GM18520 (cell line): ENCODE measurements at regions not wholly inside any gene's neighbourhood (a gene's known extent, or its start where the extent isn't known, plus 50 kb on each side); places are given as distances from the start of the nearest gene placed in this dataset.

Experiments used
- ATAC-seq: cut with Tn5 transposase; IDR thresholded peaks from one replicate; pipeline ENCODE4 v1.9.1; 2021; ENCODE audit not compliant: unreplicated experiment

DNA sequence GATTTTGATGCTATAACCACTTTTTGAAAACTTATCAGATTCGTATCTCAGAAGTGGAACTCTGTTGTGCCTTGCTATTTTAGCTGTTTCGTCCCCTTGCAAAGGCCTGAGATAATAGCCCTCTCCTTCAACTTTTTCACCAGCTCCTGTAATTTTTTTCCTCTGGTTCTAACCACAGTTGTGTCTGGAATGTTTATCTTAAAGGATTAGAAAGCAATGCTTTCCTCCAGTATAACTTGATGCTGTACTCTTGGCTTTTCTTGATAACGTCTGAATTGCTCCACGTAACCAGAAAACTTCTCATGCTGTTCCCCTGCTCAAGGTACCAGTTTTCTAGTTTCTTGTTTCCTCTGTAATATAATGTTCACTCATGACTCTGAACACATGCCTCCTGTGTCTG is 209.4 kb downstream of the DTWD2 start:
- ATAC-seq = no peak

DNA sequence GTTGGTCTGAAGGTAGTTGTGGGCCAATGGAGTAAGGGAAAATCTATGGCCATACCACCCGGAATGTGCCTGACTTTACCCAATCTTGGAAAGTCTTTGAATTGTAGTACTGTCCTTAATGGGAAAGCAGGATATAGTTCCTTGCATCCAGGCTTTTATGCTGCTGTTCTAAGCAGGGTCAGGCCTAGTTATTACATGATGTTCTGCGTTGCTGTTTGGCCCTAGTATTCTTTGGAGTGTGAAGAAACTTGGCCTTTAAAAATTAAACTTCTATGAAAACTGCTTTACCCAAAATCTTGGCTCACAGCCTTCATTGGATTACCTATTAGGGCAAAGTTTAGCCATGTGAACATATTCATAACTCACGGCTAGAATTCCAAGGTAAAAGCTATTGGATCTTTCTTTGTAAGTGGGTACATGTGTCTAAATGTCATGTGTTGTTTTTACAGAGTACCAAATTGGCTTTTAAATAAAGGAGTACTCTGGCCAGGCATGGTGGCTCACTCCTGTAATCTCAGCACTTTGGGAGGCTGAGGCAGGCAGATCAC is 211.1 kb downstream of the DTWD2 start:
- ATAC-seq = no peak

DNA sequence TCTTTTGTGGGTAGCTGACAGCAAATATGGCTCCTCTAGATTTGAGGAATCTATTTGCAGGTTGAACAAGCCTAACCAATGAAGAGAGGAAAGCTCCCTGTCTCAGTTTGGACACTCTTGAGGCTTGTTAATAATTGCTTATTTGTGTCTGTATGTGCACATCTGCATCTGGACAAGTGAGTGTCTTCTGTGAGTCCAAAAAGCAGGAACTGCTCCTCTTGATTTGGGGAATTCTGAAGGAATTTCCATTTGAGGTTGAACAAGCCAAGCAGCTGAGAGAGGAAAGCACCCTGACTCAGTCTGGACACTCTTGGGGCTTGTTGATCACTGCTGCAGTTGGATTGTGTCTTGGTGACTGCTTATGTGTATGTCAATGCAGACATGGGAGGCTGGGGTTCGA is 211.6 kb downstream of the DTWD2 start:
- ATAC-seq = peak; percentile 44

DNA sequence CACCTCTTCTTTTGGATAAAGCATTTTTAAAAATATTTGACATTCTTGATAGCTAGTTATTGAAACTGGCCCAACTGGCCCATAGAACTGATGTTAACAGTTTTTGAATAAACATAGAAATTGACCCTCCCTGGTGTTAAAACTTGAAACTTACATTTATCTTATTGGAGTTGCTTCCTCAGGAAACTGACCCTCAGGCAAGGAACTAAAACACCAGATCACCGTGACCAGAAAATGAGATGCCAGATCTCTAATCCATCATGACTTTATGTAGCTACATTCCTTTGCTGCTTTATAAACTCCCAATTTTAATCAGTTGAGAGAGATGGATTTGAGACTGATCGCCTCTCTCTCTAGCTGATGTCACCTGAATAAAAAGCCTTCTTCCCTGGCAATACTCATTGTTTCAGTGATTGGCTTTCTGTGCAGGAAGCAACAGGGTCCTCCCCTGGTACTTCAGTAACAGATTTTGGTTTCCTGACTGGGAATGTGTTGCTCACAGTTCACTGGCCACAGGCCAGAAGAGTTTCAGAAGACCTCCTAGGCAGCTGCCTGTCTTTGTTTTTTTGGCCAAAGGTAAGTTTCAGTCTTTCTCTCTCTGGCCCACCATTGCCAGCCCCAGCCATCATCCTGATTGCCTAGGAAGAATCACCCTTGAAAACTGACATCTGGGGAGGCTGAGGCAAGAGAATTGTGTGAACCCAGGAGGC is 212.4 kb downstream of the DTWD2 start:
- ATAC-seq = no peak

DNA sequence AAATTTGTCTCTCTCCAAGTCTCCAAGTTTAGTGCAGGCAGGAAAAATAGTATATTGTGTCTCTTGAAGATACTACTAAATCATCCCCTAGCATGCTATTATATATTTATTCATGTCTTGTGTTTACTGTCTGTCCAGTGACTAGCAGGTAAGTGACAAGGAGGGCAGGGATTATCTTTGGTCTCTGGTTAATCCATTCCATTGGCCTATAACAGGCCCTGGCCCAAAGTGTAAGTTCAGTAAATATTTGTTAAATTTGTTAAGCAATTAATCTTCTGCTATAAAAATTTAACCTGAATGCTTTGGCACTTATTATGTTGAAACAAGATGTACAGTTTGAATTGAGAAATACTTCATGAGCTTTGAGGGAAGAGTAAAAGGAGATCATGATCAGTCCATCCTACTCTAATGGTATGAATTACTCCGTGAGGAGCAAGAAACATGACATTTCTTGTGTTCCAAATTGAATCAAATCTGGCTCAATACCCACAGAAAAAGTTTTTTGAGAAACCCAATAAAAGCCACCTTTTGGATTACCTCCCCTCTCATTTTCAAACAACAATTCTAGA is 219.7 kb downstream of the DTWD2 start:
- ATAC-seq = no peak

DNA sequence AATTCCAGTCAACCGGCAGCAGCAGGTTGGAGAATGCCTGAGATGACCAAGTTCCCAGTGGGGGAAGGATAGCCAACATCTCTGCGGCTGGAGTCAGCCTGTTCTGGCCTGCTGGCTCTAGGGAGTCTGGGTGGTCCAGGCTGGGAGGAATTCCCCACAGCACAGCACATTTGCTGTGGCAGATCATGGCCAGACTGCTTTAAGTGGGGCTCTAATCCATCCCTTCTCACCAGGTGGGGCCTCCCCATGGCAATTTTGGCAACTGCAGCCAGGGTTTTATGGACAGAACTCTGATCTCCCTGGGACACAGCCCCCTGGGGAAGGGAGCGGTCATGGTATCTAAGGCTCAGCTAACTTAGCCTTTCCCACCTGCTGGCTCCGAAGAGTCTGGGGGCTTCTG is 226.1 kb downstream of the DTWD2 start:
- no peak for ATAC-seq

DNA sequence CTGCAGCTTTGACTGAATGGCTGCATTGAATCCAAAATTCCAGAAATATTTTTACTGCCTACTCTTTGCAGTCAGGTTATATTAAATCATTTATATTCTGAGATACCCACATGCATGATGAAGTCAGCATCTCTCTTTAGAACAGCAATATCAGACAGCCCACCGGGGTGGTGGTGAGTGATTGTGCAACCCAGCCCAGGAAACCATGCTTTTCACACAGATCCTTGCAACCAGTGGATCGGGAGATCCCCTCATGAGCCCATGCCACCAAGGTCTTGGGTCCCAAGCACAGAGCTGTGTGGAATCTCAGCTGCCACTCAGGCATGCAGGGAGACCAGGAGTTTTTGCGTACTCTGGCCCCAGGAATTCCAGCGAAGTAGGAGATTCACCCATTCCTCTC is 226.5 kb downstream of the DTWD2 start:
- ATAC-seq = no peak

DNA sequence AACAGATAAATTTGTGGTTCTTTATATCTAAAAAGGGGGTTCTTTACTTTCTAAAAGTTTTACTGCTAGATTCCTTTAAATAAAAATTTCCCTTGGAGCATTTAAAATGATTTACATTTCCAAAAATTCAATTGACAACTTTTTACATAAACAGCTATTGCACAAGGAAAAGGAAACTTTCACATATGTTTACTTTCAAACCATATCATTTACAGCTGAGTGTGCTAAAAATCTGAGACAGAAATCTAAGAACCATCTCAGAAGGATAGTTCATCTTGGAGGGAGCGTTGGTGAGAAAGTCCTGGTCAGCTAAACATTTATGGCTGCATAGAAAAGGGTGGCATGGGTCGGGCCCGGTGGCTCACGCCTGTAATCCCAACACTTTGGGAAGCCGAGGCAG is 235.4 kb downstream of the DTWD2 start:
- ATAC-seq = no peak

DNA sequence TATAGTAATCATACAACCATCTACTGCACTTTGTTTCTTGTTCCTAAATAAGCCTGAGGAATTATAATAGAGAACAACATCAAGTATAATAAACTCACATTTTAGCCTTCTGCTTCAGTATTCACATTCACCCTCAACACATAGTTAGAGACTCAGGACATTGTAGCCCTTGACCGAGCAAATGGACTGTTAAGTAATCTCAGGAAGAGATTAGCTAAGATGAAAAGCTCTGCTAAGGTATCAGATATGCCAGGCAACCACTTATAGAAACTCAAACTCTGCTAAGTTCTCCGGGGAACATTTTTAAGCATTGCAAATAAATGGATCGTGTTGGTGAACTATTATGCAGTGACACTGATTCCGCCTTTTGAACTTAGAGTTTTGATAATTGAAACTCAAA is 252.0 kb downstream of the DTWD2 start:
- no peak for ATAC-seq

DNA sequence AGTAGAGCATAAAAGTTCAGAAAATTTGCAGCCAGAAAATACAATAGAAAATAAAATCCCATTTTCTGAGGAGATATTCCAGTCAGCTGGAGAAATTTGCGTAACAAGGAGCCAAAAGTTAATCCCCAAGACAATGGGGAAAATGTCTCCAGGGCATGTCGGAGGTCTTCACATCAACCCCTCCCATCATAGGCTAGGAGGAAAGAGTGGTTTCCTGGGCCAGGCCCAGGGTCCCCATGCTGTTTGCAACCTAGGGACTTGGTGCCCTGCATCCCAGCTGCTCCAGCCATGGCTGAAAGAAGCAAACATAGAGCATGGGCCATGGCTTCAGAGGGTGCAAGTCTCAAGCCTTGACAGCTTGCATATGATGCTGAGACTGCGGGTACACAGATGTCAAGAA is 255.0 kb downstream of the DTWD2 start:
- no peak for ATAC-seq

DNA sequence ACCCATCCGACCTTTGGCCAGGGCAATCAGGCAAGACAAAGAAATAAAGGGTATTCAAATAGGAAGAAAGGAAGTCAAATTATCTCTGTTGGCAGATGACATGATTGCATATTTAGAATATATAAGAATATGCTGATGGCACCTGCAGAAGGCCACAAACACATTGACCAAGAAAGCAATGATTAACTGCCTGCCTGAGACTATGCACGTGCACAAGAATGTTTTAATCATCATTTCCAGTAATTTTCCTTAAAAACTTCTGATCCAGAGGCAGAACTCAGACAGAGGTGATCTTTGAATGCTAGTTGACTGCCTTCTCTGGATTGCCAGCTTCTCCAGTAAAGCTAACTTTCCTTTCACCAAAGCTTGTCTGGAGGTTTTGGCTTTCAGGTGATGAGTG is 260.2 kb downstream of the DTWD2 start:
- ATAC-seq = no peak

DNA sequence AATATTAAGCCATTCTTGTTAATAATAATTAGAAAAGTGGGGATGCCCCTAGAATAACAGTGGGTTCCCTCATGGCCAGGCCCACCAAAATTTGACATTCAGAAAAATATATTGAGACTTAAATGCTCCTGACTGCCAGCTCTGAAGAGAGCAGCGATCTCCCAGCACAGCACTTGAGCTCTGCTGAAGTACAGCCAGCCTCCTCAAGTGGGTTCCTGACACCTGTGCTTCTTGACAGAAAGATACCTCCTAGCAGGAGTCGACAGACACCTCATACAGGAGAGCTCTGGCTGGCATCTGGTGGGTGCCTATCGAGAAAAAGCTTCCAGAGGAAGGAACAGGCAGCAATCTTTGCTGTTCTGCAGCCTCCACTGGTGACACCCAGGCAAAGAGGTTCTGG is 261.5 kb downstream of the DTWD2 start:
- ATAC-seq = no peak

DNA sequence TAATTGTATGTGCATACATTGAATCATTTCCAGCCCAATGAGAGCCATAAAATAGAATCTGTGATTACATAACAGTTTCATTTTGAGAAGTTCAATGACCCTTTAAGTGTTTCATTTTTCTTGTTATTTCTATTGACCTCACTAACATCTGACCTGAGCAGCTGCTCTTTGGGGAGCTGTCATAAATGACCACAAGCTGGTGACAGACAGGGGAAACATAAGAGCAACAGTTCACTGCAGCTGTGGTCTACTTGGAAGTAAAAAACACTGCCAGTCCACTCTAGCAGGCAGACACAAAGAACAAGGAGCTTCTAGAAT is 265.4 kb downstream of the DTWD2 start:
- ATAC-seq = peak; percentile 87

DNA sequence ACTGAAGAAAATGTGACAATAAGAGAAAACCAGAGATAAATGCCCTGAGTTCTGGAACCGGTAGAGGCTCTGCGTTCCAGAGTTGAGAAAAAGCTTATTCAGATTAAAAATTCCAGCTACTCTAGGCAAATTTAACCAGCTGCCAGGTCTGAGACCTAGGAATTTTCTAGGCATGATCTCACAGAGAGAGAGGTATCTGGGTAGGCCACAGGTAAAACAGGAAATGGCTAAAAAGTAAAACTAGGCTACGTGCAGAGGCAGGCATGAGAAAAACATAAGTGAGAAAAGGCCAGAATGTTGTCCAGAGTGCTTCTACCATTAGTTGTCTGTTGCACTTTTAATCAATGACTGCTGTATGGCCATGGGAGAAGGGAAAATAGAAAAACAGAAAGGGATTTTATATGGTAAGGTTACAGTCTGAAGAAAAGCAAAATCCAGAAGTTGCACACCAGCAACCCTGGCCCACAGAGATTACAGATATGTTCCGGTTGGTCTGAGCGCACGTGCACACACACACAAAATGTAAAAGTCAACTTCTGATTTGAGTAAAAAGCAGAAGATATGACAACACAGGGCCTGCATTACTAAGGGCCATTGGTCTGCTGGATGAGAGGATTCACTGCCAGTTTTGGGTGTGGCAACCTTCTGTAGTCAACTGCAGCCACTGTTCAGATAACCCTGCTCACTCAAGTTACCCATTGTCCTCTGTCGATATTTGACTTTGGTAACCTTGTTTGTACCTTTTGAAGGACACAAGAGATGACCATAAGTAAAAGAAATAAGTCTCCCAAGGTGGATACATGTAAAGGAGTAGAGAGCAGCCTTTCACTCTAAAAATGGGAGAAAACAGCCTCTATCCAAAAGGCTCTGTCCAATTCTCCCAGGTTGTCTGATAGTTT is 266.0 kb downstream of the DTWD2 start:
- ATAC-seq = peak; percentile 42

DNA sequence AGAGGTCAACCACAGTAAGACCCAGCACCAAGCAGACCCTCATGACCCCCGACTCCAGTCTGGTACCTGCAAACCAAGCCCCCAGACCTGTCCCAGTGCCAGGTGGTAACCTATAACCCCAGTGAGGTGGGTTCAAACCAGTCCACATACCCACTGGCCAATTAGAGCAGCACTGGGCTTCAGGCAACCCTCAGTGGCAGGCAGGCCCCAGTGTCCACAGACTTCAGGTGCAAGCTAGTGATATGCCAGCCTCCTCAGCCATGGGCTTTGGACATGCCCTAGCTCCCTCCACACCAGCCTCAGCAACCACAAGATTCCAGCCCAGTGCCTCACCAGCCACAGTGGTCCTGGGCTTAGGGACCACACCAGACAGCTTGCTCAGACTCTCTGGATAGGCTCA is 276.6 kb downstream of the DTWD2 start:
- ATAC-seq = no peak

DNA sequence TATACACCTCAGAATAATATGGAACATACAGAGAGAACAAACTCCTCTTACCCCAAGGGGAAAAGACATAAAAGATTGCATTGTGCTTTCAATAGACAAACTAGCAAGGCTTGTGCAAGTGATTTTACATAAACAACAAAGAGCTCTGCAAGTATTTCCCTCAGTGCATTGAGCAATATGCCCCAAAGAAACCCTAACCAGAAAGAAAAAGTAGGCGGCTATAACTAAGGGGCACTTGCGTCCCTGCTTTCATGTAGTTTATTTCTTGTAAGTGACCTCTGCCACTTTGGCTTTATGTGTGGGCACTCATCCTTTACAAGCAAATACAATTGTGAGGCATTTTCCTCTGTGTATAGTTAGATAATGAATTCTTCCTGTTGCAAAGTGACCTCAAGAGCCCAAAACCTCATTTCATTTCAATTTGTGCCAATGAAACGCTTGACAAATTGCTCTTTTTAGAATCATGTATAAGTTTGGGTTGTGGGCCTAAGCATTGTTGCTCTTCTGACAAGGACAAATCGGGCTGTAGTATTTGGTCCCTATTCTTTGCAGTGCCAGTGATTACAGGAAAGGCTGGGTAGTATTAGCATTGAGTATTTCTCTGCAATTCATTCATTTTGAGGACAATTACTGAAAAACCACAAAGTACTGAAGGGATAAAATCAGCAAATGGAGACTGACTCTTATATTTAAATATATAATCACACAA is 282.2 kb downstream of the DTWD2 start:
- no peak for ATAC-seq

DNA sequence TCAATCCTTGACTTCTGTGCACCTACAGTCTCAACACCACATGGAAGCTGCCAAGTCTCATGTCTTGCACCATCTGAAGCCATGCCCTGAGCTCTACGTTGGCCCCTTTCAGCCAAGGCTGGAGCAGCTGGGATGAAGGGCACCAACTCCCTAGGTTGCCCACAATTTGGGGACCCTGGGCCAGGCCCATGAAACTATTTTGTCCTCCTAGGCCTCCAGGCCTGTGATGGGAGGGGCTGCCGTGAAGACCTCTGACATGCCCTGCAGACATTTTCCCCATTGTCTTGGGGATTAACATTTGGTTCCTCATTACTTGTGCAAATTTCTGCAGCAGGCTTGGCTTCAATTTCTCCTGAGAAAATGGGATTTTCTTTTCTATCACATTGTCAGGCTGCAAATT is 285.1 kb downstream of the DTWD2 start:
- ATAC-seq = no peak

DNA sequence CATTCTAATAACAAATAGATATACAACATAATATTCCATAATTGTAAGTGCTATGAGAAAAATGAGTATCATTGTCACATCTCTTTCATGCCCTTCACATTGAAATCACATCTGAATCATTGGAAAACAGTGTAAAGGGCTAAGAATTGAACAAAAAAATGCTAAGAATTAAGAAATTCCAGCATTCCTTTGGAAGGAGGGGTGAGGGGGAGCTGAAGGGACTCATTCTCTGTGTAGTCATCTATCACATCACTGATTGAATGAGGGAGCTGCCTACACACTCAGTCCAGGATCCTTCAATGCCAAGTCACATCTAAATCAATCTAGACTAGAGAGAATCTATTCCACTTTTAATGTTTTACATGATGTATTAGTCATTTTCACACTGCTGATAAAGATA is 286.6 kb downstream of the DTWD2 start:
- ATAC-seq = no peak

DNA sequence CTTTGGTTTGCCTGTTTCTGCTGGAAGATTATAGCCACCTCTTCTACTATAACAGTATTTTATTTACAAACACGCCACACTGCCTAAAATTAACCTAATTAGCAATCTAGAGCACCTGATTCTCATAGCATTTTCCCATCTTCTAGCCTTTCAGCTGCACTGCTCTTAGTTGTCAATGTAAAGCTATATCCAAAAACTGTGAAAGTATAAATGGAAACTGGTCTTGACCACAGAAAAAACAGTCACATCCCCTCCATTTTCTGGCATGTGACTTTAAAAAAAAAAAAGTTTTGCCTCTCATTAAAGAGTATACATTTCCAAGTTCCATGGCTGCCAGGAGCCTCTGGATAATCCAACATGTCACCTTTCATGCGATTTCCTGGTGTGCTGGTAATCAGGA is 287.8 kb downstream of the DTWD2 start:
- ATAC-seq = no peak

DNA sequence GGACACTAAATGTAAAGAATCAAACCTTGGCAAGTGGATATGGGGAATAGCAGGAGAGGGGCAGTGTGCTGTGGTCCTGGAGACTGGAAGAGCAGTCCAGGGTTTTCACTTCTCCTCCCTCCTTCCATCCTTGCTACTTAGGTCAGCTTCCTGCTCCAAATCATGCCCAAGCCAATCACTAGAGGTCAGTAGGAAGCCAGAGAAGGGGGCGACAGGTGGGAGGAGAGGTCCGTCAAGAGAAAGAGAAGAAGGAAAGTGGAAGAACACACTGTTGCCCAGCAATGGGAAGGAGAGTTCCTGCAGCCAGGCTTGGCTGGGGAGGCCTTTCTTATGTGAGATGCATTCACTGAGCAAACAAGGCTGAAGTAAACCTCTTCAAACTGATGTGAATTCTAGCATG is 289.6 kb downstream of the DTWD2 start:
- no peak for ATAC-seq

DNA sequence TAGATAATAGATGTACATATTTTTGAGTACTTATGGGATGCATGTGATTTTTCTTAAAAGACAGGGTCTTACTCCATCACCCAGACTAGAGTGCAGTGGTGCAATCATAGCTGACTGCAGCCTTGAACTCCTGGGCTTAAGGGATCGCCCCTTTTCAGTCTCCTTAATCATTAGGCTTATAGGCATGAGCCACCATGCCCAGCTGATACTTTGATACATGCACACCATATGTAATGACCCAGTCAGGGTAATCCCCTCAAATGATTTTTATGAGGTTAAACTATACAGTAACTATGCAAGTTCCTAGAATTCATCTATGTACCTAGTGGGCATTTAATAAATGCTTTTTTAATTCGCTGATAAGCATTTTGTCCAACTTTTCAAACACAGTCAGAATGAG is 292.3 kb downstream of the DTWD2 start:
- no peak for ATAC-seq
